Activated naive CD4-positive, alpha-beta T cell treated with anti-CD3 and anti-CD28 coated beads for 36 hours (primary cell): ENCODE measurements at regions not wholly inside any gene's neighbourhood (a gene's known extent, or its start where the extent isn't known, plus 50 kb on each side); places are given as distances from the start of the nearest gene placed in this dataset.
A peak's percentile ranks its signal among the peaks of the same experiment; 100 is the strongest.

Experiments used
- CTCF ChIA-PET: fragments of 350-600 bp; sonication (Branson Sonifier 250); formaldehyde crosslinking; loops from one replicate; lab custom pipeline; 2021; ENCODE audit warnings: antibody characterized with exemption; lab: Charles Lee
- DNase-seq: peaks from one replicate; pipeline ENCODE4 v3.0.0-alpha.2; 2020
- H3K27ac Mint-ChIP-seq: one replicate; pipeline ENCODE4 v1.8.0; 2021; ENCODE audit warnings: mild to moderate bottlenecking, mixed read lengths
- H3K27me3 Mint-ChIP-seq: one replicate; pipeline ENCODE4 v1.8.0; 2021; ENCODE audit warnings: low read depth, mixed read lengths
- H3K36me3 Mint-ChIP-seq: one replicate; pipeline ENCODE4 v1.8.0; 2021; ENCODE audit warnings: low read depth, mixed read lengths
- H3K4me1 Mint-ChIP-seq: one replicate; pipeline ENCODE4 v1.8.0; 2021; ENCODE audit warnings: low read depth, mixed read lengths
- H3K4me3 Mint-ChIP-seq: one replicate; pipeline ENCODE4 v1.8.0; 2021; ENCODE audit warnings: mild to moderate bottlenecking, moderate library complexity, mixed read lengths
- H3K9me3 Mint-ChIP-seq: one replicate; pipeline ENCODE4 v1.8.0; 2021; ENCODE audit warnings: mixed read lengths
- intact Hi-C: fragments of 100-400 bp; cut with micrococcal nuclease; formaldehyde crosslinking; loops from one replicate; pipeline ENCODE4 v1.15.1; 2023

DNA sequence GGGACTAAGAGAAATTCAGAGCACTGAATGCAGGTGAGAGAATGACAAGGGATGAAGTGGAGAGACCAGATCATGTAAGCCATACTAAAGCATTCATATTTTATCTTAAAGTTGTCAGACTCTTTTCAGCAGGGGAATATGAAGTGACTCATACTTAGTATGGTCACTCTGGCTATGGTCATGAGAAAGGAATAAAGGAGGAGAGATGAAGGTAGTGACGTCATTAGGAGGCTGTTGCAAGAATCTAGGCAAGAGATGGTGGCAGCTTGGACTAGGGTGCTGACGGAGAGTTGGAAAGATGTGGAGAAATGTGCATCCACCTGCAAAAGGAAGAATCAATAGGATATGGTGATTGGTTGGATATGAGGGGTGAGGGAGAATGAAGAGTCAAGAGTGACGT, 203.2 kb upstream of the ACVR2A start:
- intact Hi-C loops, result no loop called here
- Mint-ChIP-seq H3K4me3 (no peak overlapping the region), H3K27ac (no peak overlapping the region), H3K36me3 (no peaks in the 10 kb centered on the region), H3K27me3 (no peaks in the 10 kb centered on the region), H3K4me1 (peaks cover 28% of the 10 kb centered on the region), H3K9me3 (no peaks in the 10 kb centered on the region)
- DNase-seq, result no peak
- CTCF ChIA-PET, result no interaction called here

DNA sequence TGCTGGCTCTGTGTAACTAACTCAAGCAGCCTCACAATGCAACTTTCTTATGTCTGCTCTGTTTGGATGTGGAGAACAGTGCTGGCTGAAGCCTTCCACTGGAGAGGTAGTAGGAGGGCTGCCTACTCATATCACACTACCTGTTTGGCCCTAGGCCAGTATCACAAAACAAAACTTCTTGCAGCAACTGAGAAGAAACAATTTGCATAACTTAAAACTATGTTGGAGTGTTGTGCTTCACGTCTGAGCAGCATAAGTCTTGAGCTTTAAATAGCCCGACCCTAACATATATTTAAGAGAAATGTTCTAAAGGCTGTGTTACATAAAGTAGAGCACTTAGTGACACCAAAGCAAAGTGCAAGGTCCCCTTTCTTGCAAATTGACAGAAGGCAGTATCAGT, 204.9 kb upstream of the ACVR2A start:
- H3K27ac Mint-ChIP-seq, result no peak overlapping the region
- no peaks in the 10 kb centered on the region for H3K36me3 Mint-ChIP-seq
- no peaks in the 10 kb centered on the region for H3K27me3 Mint-ChIP-seq
- CTCF ChIA-PET, result no interaction called here
- DNase-seq, result peak; percentile 22
- no peaks in the 10 kb centered on the region for H3K9me3 Mint-ChIP-seq
- H3K4me1 Mint-ChIP-seq, result peaks cover 30% of the 10 kb centered on the region
- no peak overlapping the region for H3K4me3 Mint-ChIP-seq
- intact Hi-C loops, result loop anchor here (10.0 kb wide), 2 partner anchors 555 to 1235 kb away; partner anchors contain the start of gene KIF5C

GRCh38 chr2:147639386-147639785, 205.4 kb upstream of the ACVR2A start:
- Mint-ChIP-seq H3K36me3 (no peaks in the 10 kb centered on the region), H3K4me1 (peaks cover 27% of the 10 kb centered on the region), H3K9me3 (no peaks in the 10 kb centered on the region), H3K4me3 (no peak overlapping the region), H3K27ac (no peak overlapping the region), H3K27me3 (no peaks in the 10 kb centered on the region)
- no peak for DNase-seq
- intact Hi-C loops, result loop anchor here (10.0 kb wide), 2 partner anchors 555 to 1235 kb away; partner anchors contain the start of gene KIF5C
- CTCF ChIA-PET, result no interaction called here

DNA sequence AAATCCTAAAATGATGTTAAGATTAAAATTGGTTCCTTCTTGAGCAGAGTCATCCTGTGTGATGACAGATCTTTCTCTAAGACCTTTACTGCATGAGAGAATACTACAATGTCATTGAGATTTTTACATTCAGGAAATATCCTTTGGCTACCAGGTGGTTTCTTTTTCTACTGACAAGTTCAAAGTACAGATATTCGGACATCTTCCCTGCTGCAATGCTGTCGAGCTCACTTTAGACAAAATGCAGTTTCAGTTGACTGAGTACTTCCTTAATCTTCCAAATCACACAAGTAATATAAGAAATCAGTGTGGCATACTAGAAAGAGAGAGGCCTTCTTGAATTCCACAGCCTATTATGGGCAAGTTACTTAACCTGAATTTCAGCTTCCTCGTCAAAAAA, 207.9 kb upstream of the ACVR2A start:
- no peaks in the 10 kb centered on the region for H3K36me3 Mint-ChIP-seq
- CTCF ChIA-PET, result no interaction called here
- H3K4me1 Mint-ChIP-seq, result peaks cover 24% of the 10 kb centered on the region
- H3K4me3 Mint-ChIP-seq, result no peak overlapping the region
- intact Hi-C loops, result loop anchor here (10.0 kb wide), 2 partner anchors 552 to 1238 kb away; partner anchors contain the start of gene KIF5C
- no peaks in the 10 kb centered on the region for H3K27me3 Mint-ChIP-seq
- no peak overlapping the region for H3K27ac Mint-ChIP-seq
- DNase-seq, result no peak
- H3K9me3 Mint-ChIP-seq, result no peaks in the 10 kb centered on the region

- DNase-seq, result no peak
- Mint-ChIP-seq H3K36me3 (no peaks in the 10 kb centered on the region), H3K4me1 (peaks cover 24% of the 10 kb centered on the region), H3K9me3 (no peaks in the 10 kb centered on the region), H3K4me3 (no peak overlapping the region), H3K27ac (no peak overlapping the region), H3K27me3 (no peaks in the 10 kb centered on the region)
- intact Hi-C loops, result loop anchor here (10.0 kb wide), 2 partner anchors 552 to 1238 kb away; partner anchors contain the start of gene KIF5C
- CTCF ChIA-PET, result no interaction called here
Measured at GRCh38 chr2:147636238-147636882, 208.5 kb upstream of the ACVR2A start.

- Mint-ChIP-seq H3K4me3 (no peak overlapping the region), H3K9me3 (no peaks in the 10 kb centered on the region), H3K27ac (peak overlapping the region; percentile 7), H3K27me3 (no peaks in the 10 kb centered on the region), H3K4me1 (peaks cover 18% of the 10 kb centered on the region), H3K36me3 (no peaks in the 10 kb centered on the region)
- CTCF ChIA-PET, result no interaction called here
- intact Hi-C loops, result loop anchor here (2.0 to 10.0 kb wide), 4 partner anchors 338 to 1240 kb away; partner anchors contain the start of genes KIF5C, MBD5 and ORC4
- DNase-seq, result no peak
Measured at GRCh38 chr2:147634826-147635225, 210.0 kb upstream of the ACVR2A start.

DNA sequence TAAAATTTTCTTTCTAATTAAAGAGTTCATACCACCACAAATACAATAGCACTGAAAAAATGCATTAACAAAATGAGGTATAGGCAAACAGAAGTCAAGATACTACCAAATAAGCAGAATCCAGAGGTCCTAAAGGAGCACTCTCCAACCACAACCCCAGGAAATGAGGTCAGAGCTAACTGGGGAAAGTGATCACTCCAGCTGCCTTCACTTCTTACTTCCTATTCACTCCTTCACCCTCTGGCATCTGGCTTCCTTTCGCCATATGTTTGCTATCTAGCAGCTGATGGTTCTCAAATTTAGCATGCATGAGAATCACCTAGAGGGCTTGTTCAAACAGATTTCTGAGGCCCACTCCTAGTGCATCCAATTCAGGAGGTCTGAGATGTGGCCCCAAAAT, 212.6 kb upstream of the ACVR2A start:
- H3K9me3 Mint-ChIP-seq, result no peaks in the 10 kb centered on the region
- intact Hi-C loops, result loop anchor here (5.0 to 10.0 kb wide), 3 partner anchors 390 to 1243 kb away; partner anchors contain the start of genes KIF5C, MBD5 and ORC4
- peak overlapping the region; percentile 23 for H3K27ac Mint-ChIP-seq
- no peaks in the 10 kb centered on the region for H3K36me3 Mint-ChIP-seq
- H3K4me3 Mint-ChIP-seq, result no peak overlapping the region
- CTCF ChIA-PET, result no interaction called here
- H3K27me3 Mint-ChIP-seq, result no peaks in the 10 kb centered on the region
- H3K4me1 Mint-ChIP-seq, result peaks cover 22% of the 10 kb centered on the region
- no peak for DNase-seq

DNA sequence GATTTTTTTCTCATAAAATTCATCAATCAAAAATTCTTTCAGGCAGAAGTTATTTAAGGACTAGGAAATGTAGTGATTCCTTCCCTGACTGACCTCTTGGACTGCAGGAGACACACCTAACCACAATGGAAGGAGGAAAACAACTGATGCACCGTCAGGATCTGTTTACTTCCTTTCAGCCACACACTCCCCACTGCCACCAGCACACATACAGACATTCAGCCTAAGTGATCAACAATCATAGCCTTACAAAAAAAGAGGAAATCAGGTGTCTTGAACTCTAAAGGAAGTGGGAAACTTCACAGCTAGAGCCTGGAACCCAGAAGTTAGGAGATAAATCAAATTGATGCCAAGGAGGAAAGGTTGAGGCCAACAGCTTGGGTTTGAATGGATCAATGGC, 213.5 kb upstream of the ACVR2A start:
- Mint-ChIP-seq H3K4me3 (no peak overlapping the region), H3K4me1 (peaks cover 19% of the 10 kb centered on the region), H3K9me3 (no peaks in the 10 kb centered on the region), H3K36me3 (no peaks in the 10 kb centered on the region), H3K27ac (peak overlapping the region; percentile 80), H3K27me3 (no peaks in the 10 kb centered on the region)
- CTCF ChIA-PET, result no interaction called here
- intact Hi-C loops, result loop anchor here (5.0 to 10.0 kb wide), 3 partner anchors 391 to 1244 kb away; partner anchors contain the start of genes KIF5C, MBD5 and ORC4
- no peak for DNase-seq

- Mint-ChIP-seq H3K27ac (peak overlapping the region; percentile 80), H3K9me3 (no peaks in the 10 kb centered on the region), H3K27me3 (no peaks in the 10 kb centered on the region), H3K4me3 (no peak overlapping the region), H3K36me3 (no peaks in the 10 kb centered on the region), H3K4me1 (peaks cover 22% of the 10 kb centered on the region)
- CTCF ChIA-PET, result interaction anchor here (1.2 kb wide), 1 partner anchor 11 kb away, joined by 3 read pairs; no protein-coding TSS in a partner anchor
- intact Hi-C loops, result loop anchor here (1.0 to 10.0 kb wide), 7 partner anchors 33 to 1244 kb away; partner anchors contain the start of genes KIF5C, MBD5 and ORC4
- peak; percentile 50 for DNase-seq
Measured at GRCh38 chr2:147630585-147630984, 214.2 kb upstream of the ACVR2A start.

DNA sequence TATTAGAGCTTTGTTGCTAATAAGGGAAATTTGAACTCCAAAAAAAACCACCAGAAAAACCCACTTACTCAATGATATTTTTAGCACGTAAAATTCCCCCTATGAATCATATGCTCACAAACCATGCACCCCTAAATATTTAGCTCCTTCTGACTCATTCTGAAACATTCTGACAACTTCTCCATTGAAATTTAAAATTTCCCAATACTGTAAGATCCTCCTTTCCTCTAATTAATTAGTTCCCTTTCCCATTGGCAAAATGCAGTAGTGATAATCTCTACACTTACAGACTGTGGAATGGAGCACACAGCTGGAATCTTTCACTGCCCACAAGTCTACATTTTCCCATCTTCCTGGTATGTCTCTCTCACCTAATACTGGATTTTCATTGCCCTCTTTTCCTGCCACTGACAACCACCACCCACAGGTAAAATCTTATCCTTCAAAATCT, 215.8 kb upstream of the ACVR2A start:
- Mint-ChIP-seq H3K27me3 (no peaks in the 10 kb centered on the region), H3K4me3 (peak overlapping the region; percentile 5), H3K4me1 (peaks cover 28% of the 10 kb centered on the region), H3K36me3 (no peaks in the 10 kb centered on the region), H3K27ac (peak overlapping the region; percentile 81), H3K9me3 (no peaks in the 10 kb centered on the region)
- intact Hi-C loops, result loop anchor here (10.0 kb wide), 1 partner anchor 1956 kb away; the partner anchor contains the start of gene MMADHC
- no peak for DNase-seq
- CTCF ChIA-PET, result interaction anchor here (1.0 to 1.3 kb wide), 2 partner anchors 258 to 546 kb away, joined by 3 to 5 read pairs; no protein-coding TSS in a partner anchor

DNA sequence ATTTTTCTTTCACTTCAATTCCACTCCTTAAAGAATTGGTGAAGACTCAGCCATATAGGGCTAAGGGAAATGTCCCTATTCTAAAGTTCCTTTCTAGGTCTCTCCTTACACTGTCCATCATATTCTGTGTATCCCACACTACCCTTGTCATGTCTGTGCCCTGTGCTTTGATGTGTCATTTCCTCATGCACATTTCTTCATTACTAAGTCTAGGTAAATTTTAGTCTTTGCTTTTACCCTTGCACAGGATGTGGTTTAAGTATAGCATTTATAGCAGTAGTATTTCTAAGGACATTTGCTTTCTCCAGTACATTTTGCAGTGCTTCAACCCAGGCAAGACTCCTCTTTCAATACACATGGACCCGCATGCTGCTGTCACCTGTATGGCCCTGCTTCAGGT, 221.5 kb upstream of the ACVR2A start:
- CTCF ChIA-PET, result no interaction called here
- H3K27me3 Mint-ChIP-seq, result no peaks in the 10 kb centered on the region
- peak overlapping the region; percentile 79 for H3K27ac Mint-ChIP-seq
- intact Hi-C loops, result loop anchor here (1.0 to 10.0 kb wide), 4 partner anchors 40 to 1961 kb away; partner anchors contain the start of genes ACVR2A and MMADHC
- no peak overlapping the region for H3K4me3 Mint-ChIP-seq
- DNase-seq, result peak; percentile 44
- peaks cover 43% of the 10 kb centered on the region for H3K4me1 Mint-ChIP-seq
- H3K36me3 Mint-ChIP-seq, result no peaks in the 10 kb centered on the region
- H3K9me3 Mint-ChIP-seq, result no peaks in the 10 kb centered on the region

- CTCF ChIA-PET, result interaction anchor here (0.6 kb wide), 1 partner anchor 12 kb away, joined by 3 read pairs; no protein-coding TSS in a partner anchor
- no peak for DNase-seq
Measured at GRCh38 chr2:147621656-147622197, 223.1 kb upstream of the ACVR2A start.

More at GRCh38 chr2:147621656-147622197, 223.1 kb upstream of the ACVR2A start:
- Mint-ChIP-seq H3K27ac (no peak overlapping the region), H3K4me1 (peaks cover 34% of the 10 kb centered on the region), H3K9me3 (no peaks in the 10 kb centered on the region), H3K36me3 (no peaks in the 10 kb centered on the region), H3K4me3 (no peak overlapping the region), H3K27me3 (no peaks in the 10 kb centered on the region)
- intact Hi-C loops, result loop anchor here (2.0 to 10.0 kb wide), 2 partner anchors 205 to 1963 kb away; partner anchors contain the start of gene MMADHC
